GM12872 (cell line): ENCODE measurements at regions not wholly inside any gene's neighbourhood (a gene's known extent, or its start where the extent isn't known, plus 50 kb on each side); places are given as distances from the start of the nearest gene placed in this dataset.

Experiments used
- CTCF ChIP-seq: IDR thresholded peaks from 3 replicates; pipeline ENCODE4 v1.5.1; 2011; ENCODE audit warnings: low read depth, mild to moderate bottlenecking, low read length, moderate library complexity; ENCODE audit not compliant: insufficient read depth

DNA sequence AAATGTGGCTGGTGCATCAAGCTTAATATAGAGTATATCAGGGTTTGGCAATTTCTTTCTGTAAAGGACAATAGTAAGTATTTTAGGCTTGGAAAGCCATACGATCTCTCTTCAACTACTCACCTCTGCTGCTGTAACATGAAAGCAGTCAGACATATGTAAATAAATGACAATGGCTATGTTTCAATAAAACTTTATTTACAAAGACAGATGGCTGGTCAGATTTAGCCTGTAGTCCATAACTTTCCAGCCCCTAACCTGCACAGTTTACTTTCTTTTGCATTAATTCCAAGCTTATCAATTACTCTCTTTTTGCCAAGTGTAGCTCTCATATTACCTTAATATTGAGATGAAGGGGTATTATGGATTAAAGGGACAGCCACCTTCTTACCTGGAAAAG is 83.1 kb downstream of the LRATD1 start:
- no peak for TF ChIP-seq CTCF

GRCh38 chr2:14716319-14716718 is 83.8 kb downstream of the LRATD1 start:
- no peak for TF ChIP-seq CTCF

GRCh38 chr2:14717131-14717530 is 84.6 kb downstream of the LRATD1 start:
- no peak for TF ChIP-seq CTCF

- TF ChIP-seq CTCF: no peak
These were observed 87.8 kb downstream of the LRATD1 start for GRCh38 chr2:14720319-14720718.

GRCh38 chr2:14720739-14721138 is 88.2 kb downstream of the LRATD1 start:
- no peak for TF ChIP-seq CTCF

GRCh38 chr2:14722904-14723570 is 90.5 kb downstream of the LRATD1 start:
- no peak for TF ChIP-seq CTCF

DNA sequence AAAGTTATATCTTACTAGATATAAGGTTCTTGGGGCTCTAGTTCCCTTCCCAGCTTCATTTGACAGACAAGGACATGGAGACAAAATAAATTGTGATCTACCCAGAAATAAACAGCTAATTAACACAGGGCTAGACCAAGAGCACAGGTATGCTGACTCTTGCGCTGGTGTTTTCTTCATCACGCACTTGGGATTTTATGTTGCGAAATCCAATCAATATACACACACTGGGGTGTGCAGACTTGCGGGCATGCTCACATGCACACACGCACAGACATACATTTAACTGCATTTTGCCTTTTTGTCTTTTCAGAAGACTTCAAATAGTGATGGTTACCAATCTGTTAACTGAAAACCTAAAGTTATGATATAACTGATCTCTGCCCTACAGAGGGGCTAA is 91.2 kb downstream of the LRATD1 start:
- TF ChIP-seq CTCF: no peak

DNA sequence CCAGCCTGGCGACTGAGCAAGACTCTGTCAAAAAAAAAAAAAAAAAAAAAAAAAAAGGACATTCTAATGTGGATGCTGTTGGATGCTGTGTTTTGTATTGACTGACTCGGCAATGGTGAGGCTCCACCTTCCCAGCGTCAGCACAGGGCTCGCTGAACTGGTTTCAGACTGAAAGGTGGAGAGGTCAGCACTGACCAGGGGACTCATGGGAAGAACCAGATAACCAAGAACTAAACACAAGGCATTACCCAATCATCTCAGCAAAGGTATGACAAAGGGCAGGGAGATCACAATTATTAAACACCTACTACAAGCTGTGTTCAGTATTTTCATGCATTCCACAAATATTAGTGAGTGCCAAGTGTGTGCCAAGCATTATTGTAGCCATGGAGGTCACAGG is 103.2 kb downstream of the LRATD1 start:
- TF ChIP-seq CTCF: no peak
